Osteocyte (in vitro differentiated cells): ENCODE measurements at regions not wholly inside any gene's neighbourhood (a gene's known extent, or its start where the extent isn't known, plus 50 kb on each side); places are given as distances from the start of the nearest gene placed in this dataset.

Experiments
- DNase-seq: peaks from one replicate; pipeline ENCODE4 v3.0.0; 2021; ENCODE audit warnings: mixed read lengths; ENCODE audit not compliant: unreplicated experiment; ENCODE audit errors: extremely low spot score
- H3K27ac Mint-ChIP-seq: one replicate; pipeline ENCODE4 v1.8.0; 2021; ENCODE audit warnings: mild to moderate bottlenecking, mixed read lengths; ENCODE audit not compliant: unreplicated experiment
- H3K27me3 Mint-ChIP-seq: one replicate; pipeline ENCODE4 v1.8.0; 2021; ENCODE audit warnings: mixed read lengths; ENCODE audit not compliant: unreplicated experiment
- H3K36me3 Mint-ChIP-seq: one replicate; pipeline ENCODE4 v1.8.0; 2021; ENCODE audit warnings: mixed read lengths; ENCODE audit not compliant: unreplicated experiment
- H3K4me1 Mint-ChIP-seq: one replicate; pipeline ENCODE4 v1.8.0; 2021; ENCODE audit warnings: mixed read lengths; ENCODE audit not compliant: unreplicated experiment
- H3K4me3 Mint-ChIP-seq: one replicate; pipeline ENCODE4 v1.8.0; 2021; ENCODE audit warnings: mild to moderate bottlenecking, moderate library complexity, mixed read lengths; ENCODE audit not compliant: unreplicated experiment
- H3K9me3 Mint-ChIP-seq: one replicate; pipeline ENCODE4 v1.8.0; 2021; ENCODE audit warnings: mixed read lengths; ENCODE audit not compliant: unreplicated experiment
- CTCF ChIP-seq: fragments of 200-600 bp; sonication (generic); IDR thresholded peaks from 2 replicates; pipeline ENCODE4 v1.5.0; 2021; ENCODE audit warnings: antibody characterized with exemption, mild to moderate bottlenecking, moderate library complexity

- Mint-ChIP-seq H3K27ac (no peak overlapping the region), H3K36me3 (no peaks in the 10 kb centered on the region), H3K4me1 (no peaks in the 10 kb centered on the region), H3K9me3 (no peaks in the 10 kb centered on the region), H3K27me3 (peaks cover 48% of the 10 kb centered on the region), H3K4me3 (no peak overlapping the region)
- TF ChIP-seq CTCF: no peak
- no peak for DNase-seq
These were observed 54.4 kb upstream of the PRDX4 start for GRCh38 chrX:23612846-23613245.

GRCh38 chrX:23616361-23616760, 50.9 kb upstream of the PRDX4 start:
- no peaks in the 10 kb centered on the region for H3K36me3 Mint-ChIP-seq
- TF ChIP-seq CTCF: peak; percentile 75
- no peaks in the 10 kb centered on the region for H3K4me1 Mint-ChIP-seq
- no peak overlapping the region for H3K4me3 Mint-ChIP-seq
- H3K9me3 Mint-ChIP-seq: no peaks in the 10 kb centered on the region
- no peak overlapping the region for H3K27ac Mint-ChIP-seq
- H3K27me3 Mint-ChIP-seq: peaks cover 44% of the 10 kb centered on the region
- no peak for DNase-seq
